OCI-LY7 (cell line): ENCODE measurements at regions not wholly inside any gene's neighbourhood (a gene's known extent, or its start where the extent isn't known, plus 50 kb on each side); places are given as distances from the start of the nearest gene placed in this dataset.
A peak's percentile ranks its signal among the peaks of the same experiment; 100 is the strongest.

ENCODE experiments used
- BruUV-seq: library from RNA; stranded (reverse); fragments of 400-500 nt; replicated peaks from 2 replicates; lab custom pipeline; 2021; lab: Mats Ljungman, UMichigan
- CTCF ChIA-PET: fragments of 300-600 bp; sonication (Branson Sonifier 250); formaldehyde crosslinking; loops from one replicate; lab custom pipeline; 2022; ENCODE audit warnings: antibody characterized with exemption; ENCODE audit not compliant: unreplicated experiment; lab: Charles Lee
- POLR2A ChIA-PET: fragments of 300-600 bp; sonication (Branson Sonifier 250); formaldehyde crosslinking; loops from one replicate; lab custom pipeline; 2022; ENCODE audit warnings: antibody characterized with exemption; lab: Charles Lee
- DNase-seq: peaks from one replicate; pipeline ENCODE4 v3.0.0-alpha.2; 2015; ENCODE audit warnings: low spot score
- H2AFZ ChIP-seq: fragments of 200-600 bp; sonication (generic), shearing (Covaris generic); 2 replicates; pipeline ENCODE4 v1.6.1; 2014; ENCODE audit warnings: mild to moderate bottlenecking, antibody characterized with exemption, low read length, moderate library complexity
- H3K27ac ChIP-seq: fragments of 200-600 bp; sonication (generic); 2 replicates; pipeline ENCODE4 v1.5.1; 2014; ENCODE audit warnings: mixed run types, low read depth, mild to moderate bottlenecking, moderate library complexity, low read length, inconsistent platforms; ENCODE audit not compliant: poor library complexity, severe bottlenecking
- H3K36me3 ChIP-seq: fragments of 200-600 bp; sonication (generic); 2 replicates; pipeline ENCODE4 v1.6.1; 2014; ENCODE audit warnings: mild to moderate bottlenecking, antibody characterized with exemption, low read length, moderate library complexity, mixed read lengths; ENCODE audit not compliant: insufficient read depth
- H3K4me1 ChIP-seq: fragments of 200-600 bp; sonication (generic); 2 replicates; pipeline ENCODE4 v1.5.1; 2014; ENCODE audit warnings: mild to moderate bottlenecking, low read length; ENCODE audit not compliant: insufficient read depth, poor library complexity, severe bottlenecking
- H3K4me2 ChIP-seq: fragments of 200-600 bp; sonication (generic); 2 replicates; pipeline ENCODE4 v1.6.1; 2014; ENCODE audit warnings: mild to moderate bottlenecking, low read length
- H3K4me3 ChIP-seq: fragments of 200-600 bp; sonication (generic); 2 replicates; pipeline ENCODE4 v1.5.1; 2014; ENCODE audit warnings: mild to moderate bottlenecking, low read depth, low read length; ENCODE audit not compliant: poor library complexity, severe bottlenecking
- H3K79me2 ChIP-seq: fragments of 200-600 bp; sonication (generic); 2 replicates; pipeline ENCODE4 v1.6.1; 2016; ENCODE audit warnings: low read depth, mild to moderate bottlenecking, low read length, moderate library complexity, mixed read lengths; ENCODE audit not compliant: insufficient read depth
- H3K9me2 ChIP-seq: fragments of 200-600 bp; sonication (generic); 2 replicates; pipeline ENCODE4 v1.6.1; 2016; ENCODE audit warnings: mild to moderate bottlenecking, low read length, mixed read lengths; ENCODE audit not compliant: insufficient read depth
- H3K9me3 ChIP-seq: fragments of 200-600 bp; sonication (generic); 2 replicates; pipeline ENCODE4 v1.6.1; 2014; ENCODE audit warnings: mild to moderate bottlenecking, mixed run types, low read length, mixed read lengths
- H4K20me1 ChIP-seq: fragments of 200-600 bp; sonication (generic); 2 replicates; pipeline ENCODE4 v1.6.1; 2014; ENCODE audit warnings: mild to moderate bottlenecking, antibody characterized with exemption, low read length, moderate library complexity, mixed read lengths; ENCODE audit not compliant: insufficient read depth
- EZH2phosphoT487 ChIP-seq: fragments of 200-600 bp; sonication (generic); IDR thresholded peaks from 2 replicates; pipeline ENCODE4 v1.6.1; 2018; ENCODE audit warnings: low read depth, borderline replicate concordance, mild to moderate bottlenecking, mixed run types, antibody characterized with exemption, low read length, moderate library complexity, mixed read lengths
- intact Hi-C: fragments of 100-400 bp; cut with micrococcal nuclease; formaldehyde crosslinking; loops from one replicate; pipeline ENCODE4 v1.10.0; 2022; ENCODE audit not compliant: unreplicated experiment
- TF ChIP-seq, protein P1 (sequence below): fragments of 200-600 bp; sonication (generic); conservative IDR thresholded peaks from 2 replicates; pipeline ENCODE4 v1.5.1; 2014; ENCODE audit warnings: mild to moderate bottlenecking, antibody characterized with exemption, low read length, moderate library complexity, mixed read lengths

DNA sequence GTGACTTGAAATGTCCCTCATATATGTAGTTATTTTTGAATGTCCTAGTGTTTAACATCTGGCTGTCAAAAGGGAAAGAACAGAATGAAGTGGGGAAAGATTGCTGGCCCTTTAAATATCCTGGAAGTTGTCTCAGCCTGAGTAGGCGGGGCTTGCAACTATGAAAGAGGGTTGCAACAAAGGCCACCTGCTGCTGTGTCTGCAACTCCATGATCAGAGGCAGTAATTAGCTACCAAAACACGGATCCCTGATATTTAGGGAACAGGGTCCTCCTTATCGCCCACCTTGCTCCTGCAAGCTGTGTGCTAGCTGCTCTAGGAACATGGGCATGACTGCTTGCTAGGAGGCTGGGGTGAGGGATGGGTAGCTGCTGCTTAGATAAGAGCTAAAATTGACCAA is 100.2 kb upstream of the CFAP20DC start:
- H3K4me3 ChIP-seq = no peak overlapping the region
- no peaks in the 10 kb centered on the region for H4K20me1 ChIP-seq
- TF ChIP-seq EZH2phosphoT487 = no peak
- TF ChIP-seq, protein P1, sequence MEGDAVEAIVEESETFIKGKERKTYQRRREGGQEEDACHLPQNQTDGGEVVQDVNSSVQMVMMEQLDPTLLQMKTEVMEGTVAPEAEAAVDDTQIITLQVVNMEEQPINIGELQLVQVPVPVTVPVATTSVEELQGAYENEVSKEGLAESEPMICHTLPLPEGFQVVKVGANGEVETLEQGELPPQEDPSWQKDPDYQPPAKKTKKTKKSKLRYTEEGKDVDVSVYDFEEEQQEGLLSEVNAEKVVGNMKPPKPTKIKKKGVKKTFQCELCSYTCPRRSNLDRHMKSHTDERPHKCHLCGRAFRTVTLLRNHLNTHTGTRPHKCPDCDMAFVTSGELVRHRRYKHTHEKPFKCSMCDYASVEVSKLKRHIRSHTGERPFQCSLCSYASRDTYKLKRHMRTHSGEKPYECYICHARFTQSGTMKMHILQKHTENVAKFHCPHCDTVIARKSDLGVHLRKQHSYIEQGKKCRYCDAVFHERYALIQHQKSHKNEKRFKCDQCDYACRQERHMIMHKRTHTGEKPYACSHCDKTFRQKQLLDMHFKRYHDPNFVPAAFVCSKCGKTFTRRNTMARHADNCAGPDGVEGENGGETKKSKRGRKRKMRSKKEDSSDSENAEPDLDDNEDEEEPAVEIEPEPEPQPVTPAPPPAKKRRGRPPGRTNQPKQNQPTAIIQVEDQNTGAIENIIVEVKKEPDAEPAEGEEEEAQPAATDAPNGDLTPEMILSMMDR = no peak
- H3K9me2 ChIP-seq = no peaks in the 10 kb centered on the region
- intact Hi-C loops = no loop called here
- ChIA-PET CTCF (no interaction called here), POLR2A (no interaction called here)
- DNase-seq = no peak
- no peaks in the 10 kb centered on the region for H3K79me2 ChIP-seq
- no TSS peak for BruUV-seq
- no peaks in the 10 kb centered on the region for H3K4me1 ChIP-seq
- no peak overlapping the region for H3K4me2 ChIP-seq
- no peak overlapping the region for H3K27ac ChIP-seq
- no peak overlapping the region for H2AFZ ChIP-seq
- no peaks in the 10 kb centered on the region for H3K36me3 ChIP-seq
- no peaks in the 10 kb centered on the region for H3K9me3 ChIP-seq

- POLR2A ChIA-PET = no interaction called here
- no peaks in the 10 kb centered on the region for H3K36me3 ChIP-seq
- H3K4me1 ChIP-seq = no peaks in the 10 kb centered on the region
- CTCF ChIA-PET = no interaction called here
- no peaks in the 10 kb centered on the region for H4K20me1 ChIP-seq
- no peak overlapping the region for H3K4me3 ChIP-seq
- H3K9me3 ChIP-seq = no peaks in the 10 kb centered on the region
- no peak overlapping the region for H2AFZ ChIP-seq
- H3K4me2 ChIP-seq = no peak overlapping the region
- TF ChIP-seq EZH2phosphoT487 = no peak
- TF ChIP-seq, protein P1 = no peak
- no peak for DNase-seq
- intact Hi-C loops = no loop called here
- no peaks in the 10 kb centered on the region for H3K9me2 ChIP-seq
- no TSS peak for BruUV-seq
- no peak overlapping the region for H3K27ac ChIP-seq
- no peaks in the 10 kb centered on the region for H3K79me2 ChIP-seq
These were observed 99.3 kb upstream of the CFAP20DC start for GRCh38 chr3:59149166-59149565.

DNA sequence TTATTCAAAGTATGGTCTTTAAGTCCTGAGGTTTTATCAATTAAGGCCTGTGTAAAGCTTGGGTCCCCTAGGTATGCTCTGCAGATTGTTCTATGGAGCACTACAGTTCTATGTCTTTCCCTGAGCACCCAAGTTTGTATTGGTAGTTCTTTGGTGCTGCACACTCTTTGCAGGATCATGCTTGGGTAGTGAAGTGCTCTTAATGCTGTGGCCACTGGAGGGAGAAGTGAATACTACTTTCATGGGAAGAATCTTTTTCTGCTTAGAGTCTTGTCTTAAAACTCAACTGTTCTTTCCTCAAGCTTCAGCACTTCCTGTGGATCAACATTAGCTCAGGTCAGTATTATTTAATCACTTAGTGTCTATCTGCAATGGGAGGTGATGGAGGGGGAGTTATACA is 93.6 kb upstream of the CFAP20DC start:
- intact Hi-C loops = no loop called here
- CTCF ChIA-PET = no interaction called here
- no peaks in the 10 kb centered on the region for H3K36me3 ChIP-seq
- DNase-seq = no peak
- H4K20me1 ChIP-seq = no peaks in the 10 kb centered on the region
- no peak overlapping the region for H3K27ac ChIP-seq
- no peaks in the 10 kb centered on the region for H3K9me3 ChIP-seq
- no peaks in the 10 kb centered on the region for H3K9me2 ChIP-seq
- no peak overlapping the region for H2AFZ ChIP-seq
- POLR2A ChIA-PET = interaction anchor here (0.9 kb wide), 1 partner anchor 23 kb away, joined by 4 read pairs; no protein-coding TSS in a partner anchor
- BruUV-seq = no TSS peak
- TF ChIP-seq, protein P1 = 0 out of 2 replicates have a peak, but pooled peaks have one; percentile 19
- no peak for TF ChIP-seq EZH2phosphoT487
- H3K4me2 ChIP-seq = no peak overlapping the region
- H3K4me3 ChIP-seq = no peak overlapping the region
- no peaks in the 10 kb centered on the region for H3K4me1 ChIP-seq
- H3K79me2 ChIP-seq = no peaks in the 10 kb centered on the region
